Gastrocnemius medialis (tissue), 4 donors: ENCODE measurements at regions not wholly inside any gene's neighbourhood (a gene's known extent, or its start where the extent isn't known, plus 50 kb on each side); places are given as distances from the start of the nearest gene placed in this dataset.
A peak's percentile ranks its signal among the peaks of the same experiment; 100 is the strongest.
"Not testable (repeated sequence)": the region's sequence is repeated elsewhere in the genome, so short reads cannot be mapped to it uniquely, and the experiment has no call there.

Experiments
- ATAC-seq, 2 donors: fragments of 150-250 bp; one replicate each; pipeline ENCODE4 v1.9.1; 2016
- DNase-seq, 2 donors: peaks; one replicate each; pipeline ENCODE4 v3.0.0-alpha.2; 2019
- H3K27ac ChIP-seq, 4 donors: fragments of 200-600 bp; sonication (generic); 1 replicate in 1 of 4; 2 replicates in 3 of 4; pipeline ENCODE4 v1.5.1; 2016 to 2018; ENCODE audit warnings: mild to moderate bottlenecking in 2 of 4, moderate library complexity in 1 of 4
- H3K27me3 ChIP-seq, 3 donors: fragments of 200-600 bp; sonication (generic) in 2 of 3; 1 replicate in 1 of 3; 2 replicates in 2 of 3; pipeline versions ENCODE4 v1.5.1 to v1.6.0; 2016 to 2019; ENCODE audit warnings: mild to moderate bottlenecking in 1 of 3, moderate library complexity in 1 of 3
- H3K36me3 ChIP-seq, 2 donors: fragments of 200-600 bp; sonication (generic) in 1 of 2; one replicate each; pipeline ENCODE4 v1.5.1; 2017 to 2018
- H3K4me1 ChIP-seq, 2 donors: fragments of 200-600 bp; sonication (generic) in 1 of 2; one replicate each; pipeline ENCODE4 v1.5.1; 2016 to 2017; ENCODE audit warnings: mild to moderate bottlenecking in 2 of 2
- H3K4me3 ChIP-seq, 4 donors: fragments of 200-600 bp; sonication (generic) in 3 of 4; 1 replicate in 1 of 4; 2 replicates in 3 of 4; pipeline ENCODE4 v1.5.1; 2016 to 2019; ENCODE audit warnings: mild to moderate bottlenecking in 2 of 4
- H3K9me3 ChIP-seq, 3 donors: fragments of 200-600 bp; sonication (generic) in 2 of 3; 1 replicate in 1 of 3; 2 replicates in 2 of 3; pipeline ENCODE4 v1.5.1; 2016 to 2019
- in situ Hi-C, 4 donors: fragments of 200-750 bp; cut with MboI; loops; one replicate each; pipeline versions ENCODE4 v1.15.0 to v1.8.0; 2017; ENCODE audit warnings: low sequenced_read_pairs in 4 of 4
- intact Hi-C: fragments of 100-400 bp; cut with DNase I; formaldehyde crosslinking; loops from one replicate; pipeline ENCODE4 v1.15.1; 2023; ENCODE audit warnings: low total_unique reads
- TF ChIP-seq, protein P1 (sequence below), 5 experiments: fragments of 450-650 bp in 3 of 5; fragments of 200-600 bp in 2 of 5; sonication (generic) in 2 of 5; IDR thresholded peaks in 4 of 5; conservative IDR thresholded peaks in 1 of 5; 1 replicate in 4 of 5; 2 replicates in 1 of 5; pipeline ENCODE4 v1.5.1; 2016 to 2019; ENCODE audit warnings: antibody characterized with exemption in 5 of 5, mild to moderate bottlenecking in 3 of 5, moderate library complexity in 3 of 5

DNA sequence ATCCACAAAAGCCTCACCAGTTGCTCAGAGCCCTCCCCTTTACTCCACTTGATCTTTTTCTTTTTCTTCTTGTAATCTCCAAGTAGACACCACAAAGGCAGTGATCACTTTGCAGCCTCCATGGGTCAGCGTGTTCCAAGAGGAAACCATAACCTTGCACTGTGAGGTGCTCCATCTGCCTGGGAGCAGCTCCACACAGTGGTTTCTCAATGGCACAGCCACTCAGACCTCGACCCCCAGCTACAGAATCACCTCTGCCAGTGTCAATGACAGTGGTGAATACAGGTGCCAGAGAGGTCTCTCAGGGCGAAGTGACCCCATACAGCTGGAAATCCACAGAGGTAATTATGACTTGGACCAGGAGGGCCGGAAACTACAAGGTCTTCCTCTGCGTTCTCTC lies 95.6 kb downstream of the FAM72B start:
- intact Hi-C loops, H3K27ac ChIP-seq, DNase-seq, H3K27me3 ChIP-seq, H3K36me3 ChIP-seq, H3K4me3 ChIP-seq, in situ Hi-C loops, H3K4me1 ChIP-seq, H3K9me3 ChIP-seq, ATAC-seq: not testable (repeated sequence)

DNA sequence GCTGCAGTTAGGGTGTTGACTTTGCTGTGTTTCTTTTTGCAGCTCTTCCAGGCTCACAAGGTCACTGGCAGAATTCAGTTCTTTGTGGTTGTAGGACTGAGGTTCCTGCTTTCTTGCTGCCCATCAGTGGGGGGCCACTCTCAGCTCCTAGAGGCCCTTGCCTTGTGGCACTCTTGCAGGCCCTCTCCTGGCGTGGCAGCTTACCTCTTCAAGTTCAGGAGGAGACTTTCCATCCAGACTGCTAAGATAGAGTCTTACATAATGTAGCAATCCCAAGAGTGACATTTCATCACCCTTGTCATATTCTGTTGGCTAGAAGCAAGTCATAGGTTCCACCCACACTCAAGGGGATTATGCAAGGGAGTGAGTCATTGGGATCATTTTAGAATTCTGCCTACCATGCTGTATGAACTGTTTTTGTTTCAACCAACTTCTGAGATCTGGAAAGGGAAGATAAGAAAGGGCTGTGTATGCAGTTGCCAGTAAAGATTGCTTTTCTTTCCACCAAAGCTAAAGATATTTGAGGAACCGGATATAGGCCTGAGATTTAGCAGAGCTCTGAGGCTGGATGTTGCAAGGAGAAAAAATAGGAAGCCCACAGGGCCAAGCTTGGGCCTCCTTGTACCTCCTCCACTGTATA lies 91.7 kb downstream of the FAM72B start:
- H3K9me3 ChIP-seq, H3K27me3 ChIP-seq, H3K4me1 ChIP-seq, H3K36me3 ChIP-seq, intact Hi-C loops, H3K4me3 ChIP-seq, in situ Hi-C loops, H3K27ac ChIP-seq: not testable (repeated sequence)
- peak in 1 of 2 donors; percentile 17 for DNase-seq
- ATAC-seq = peak; percentile 74 to 84

DNA sequence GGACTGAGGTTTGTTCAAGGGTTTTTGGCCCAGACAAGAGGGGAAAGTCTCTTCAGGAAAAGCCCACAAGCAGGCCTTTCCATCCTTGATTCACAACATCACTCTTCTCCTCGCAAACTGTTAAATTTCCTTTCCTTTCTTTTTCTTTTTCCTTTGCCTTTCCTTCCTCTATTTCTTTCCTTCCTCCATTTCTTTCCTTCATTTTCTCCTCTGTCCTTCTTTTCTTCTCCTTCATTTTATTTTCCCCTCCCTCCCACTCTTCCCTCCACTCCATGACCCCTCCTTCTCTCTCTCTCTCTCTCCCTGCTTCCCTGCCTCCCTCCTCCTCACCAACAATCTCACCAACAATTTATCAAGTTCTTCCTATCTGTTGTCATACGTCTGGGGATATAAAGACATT lies 89.1 kb downstream of the FAM72B start:
- H3K27me3 ChIP-seq, H3K4me1 ChIP-seq, intact Hi-C loops, H3K36me3 ChIP-seq, DNase-seq, H3K9me3 ChIP-seq, H3K27ac ChIP-seq, H3K4me3 ChIP-seq, ATAC-seq, in situ Hi-C loops: not testable (repeated sequence)

DNA sequence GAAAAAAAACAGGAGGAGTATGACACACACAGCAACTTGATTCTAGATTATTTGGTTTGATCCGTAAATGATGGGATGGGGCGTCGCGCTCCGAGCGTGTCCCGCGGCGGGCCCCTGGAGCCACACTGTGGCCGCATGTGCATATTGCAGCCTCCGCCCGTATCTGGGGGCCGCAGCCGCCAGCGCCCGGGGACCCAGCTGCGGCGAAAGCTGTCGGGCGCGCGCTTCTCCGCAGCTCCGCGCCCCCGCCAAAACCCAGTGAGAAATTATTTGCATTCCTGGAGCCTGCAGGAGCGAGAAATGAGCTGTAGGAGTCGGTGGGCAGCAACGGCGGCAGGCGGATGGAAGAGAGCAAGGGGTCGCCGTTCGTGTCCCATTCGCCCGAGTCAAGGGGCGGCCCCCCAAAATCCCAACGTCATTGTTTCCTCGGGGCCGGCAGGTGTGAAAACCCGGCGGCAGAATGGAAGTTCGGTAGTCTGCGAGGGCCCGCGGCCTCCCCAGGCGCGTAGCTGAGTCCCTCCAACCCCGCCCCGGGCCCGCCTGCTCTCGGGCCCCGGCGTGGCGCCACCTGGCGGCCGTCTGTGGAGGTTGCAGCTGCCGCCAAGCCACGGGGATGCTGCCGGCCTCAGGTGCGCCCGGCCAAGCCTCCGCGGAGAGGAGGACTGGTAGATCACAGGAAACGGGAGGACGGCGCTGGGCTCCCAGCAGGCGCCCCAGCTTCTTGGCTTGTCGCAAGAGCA lies 86.8 kb downstream of the FAM72B start:
- in situ Hi-C loops = not testable (repeated sequence)

DNA sequence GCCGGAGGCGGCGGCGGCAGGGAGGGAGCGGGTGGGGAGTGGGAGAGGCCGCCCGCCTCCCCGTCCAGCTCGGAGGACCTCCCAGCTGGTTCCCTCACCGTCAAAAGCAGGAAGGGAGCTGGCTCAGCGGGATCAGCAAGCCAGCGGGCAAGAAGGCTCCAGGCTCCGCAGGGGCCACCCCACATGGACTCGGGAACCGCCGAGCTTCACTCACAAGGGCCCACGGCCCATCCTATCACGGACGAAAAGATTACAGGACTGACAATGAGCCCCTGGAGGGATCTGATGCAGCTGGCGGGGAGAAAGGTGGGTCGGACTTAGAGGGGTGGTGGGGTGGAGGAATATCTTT lies 86.3 kb downstream of the FAM72B start:
- in situ Hi-C loops, intact Hi-C loops, H3K4me1 ChIP-seq, H3K36me3 ChIP-seq, H3K9me3 ChIP-seq, H3K27me3 ChIP-seq, H3K27ac ChIP-seq, ATAC-seq, DNase-seq: not testable (repeated sequence)
- peak overlapping the region in 3 of 4 donors; percentile 44 to 56 (median 56) for H3K4me3 ChIP-seq

More for the DNA sequence above, 86.8 kb downstream of the FAM72B start:
- TF ChIP-seq, protein P1, sequence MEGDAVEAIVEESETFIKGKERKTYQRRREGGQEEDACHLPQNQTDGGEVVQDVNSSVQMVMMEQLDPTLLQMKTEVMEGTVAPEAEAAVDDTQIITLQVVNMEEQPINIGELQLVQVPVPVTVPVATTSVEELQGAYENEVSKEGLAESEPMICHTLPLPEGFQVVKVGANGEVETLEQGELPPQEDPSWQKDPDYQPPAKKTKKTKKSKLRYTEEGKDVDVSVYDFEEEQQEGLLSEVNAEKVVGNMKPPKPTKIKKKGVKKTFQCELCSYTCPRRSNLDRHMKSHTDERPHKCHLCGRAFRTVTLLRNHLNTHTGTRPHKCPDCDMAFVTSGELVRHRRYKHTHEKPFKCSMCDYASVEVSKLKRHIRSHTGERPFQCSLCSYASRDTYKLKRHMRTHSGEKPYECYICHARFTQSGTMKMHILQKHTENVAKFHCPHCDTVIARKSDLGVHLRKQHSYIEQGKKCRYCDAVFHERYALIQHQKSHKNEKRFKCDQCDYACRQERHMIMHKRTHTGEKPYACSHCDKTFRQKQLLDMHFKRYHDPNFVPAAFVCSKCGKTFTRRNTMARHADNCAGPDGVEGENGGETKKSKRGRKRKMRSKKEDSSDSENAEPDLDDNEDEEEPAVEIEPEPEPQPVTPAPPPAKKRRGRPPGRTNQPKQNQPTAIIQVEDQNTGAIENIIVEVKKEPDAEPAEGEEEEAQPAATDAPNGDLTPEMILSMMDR (IDR thresholded peaks at IDR 0.05 in 4 of 5, conservative IDR thresholded peaks at IDR 0.05 in 1 of 5) = peak; percentile 53 to 85 (median 63)
- H3K36me3 ChIP-seq, H3K4me1 ChIP-seq, intact Hi-C loops, H3K27me3 ChIP-seq, H3K9me3 ChIP-seq: not testable (repeated sequence)
- peak; percentile 89 to 91 for ATAC-seq
- H3K27ac ChIP-seq = peak overlapping the region in 3 of 4 donors; percentile 48 to 66 (median 49)
- peak; percentile 20 to 63 for DNase-seq
- H3K4me3 ChIP-seq = peak overlapping the region; percentile 44 to 56 (median 53)

DNA sequence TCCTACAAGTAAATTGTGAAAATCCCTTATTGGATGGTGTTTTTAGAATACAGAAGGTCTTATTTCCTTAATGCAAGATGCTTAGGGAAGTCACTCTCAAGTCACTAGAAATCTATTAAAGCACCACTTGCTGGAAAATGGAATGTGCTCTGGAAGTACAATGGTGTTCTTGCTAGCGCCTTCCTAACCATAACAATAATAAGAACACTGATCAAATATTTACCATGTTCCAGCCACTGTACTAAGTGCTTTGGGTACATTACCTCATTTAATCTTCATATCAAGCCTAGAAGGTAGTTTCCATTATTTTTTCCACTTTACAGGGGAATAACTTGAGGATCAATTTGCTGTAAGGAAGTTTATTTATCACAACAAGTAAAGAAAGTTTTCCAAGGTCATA lies 75.1 kb downstream of the FAM72B start:
- DNase-seq, H3K27ac ChIP-seq, H3K27me3 ChIP-seq, H3K9me3 ChIP-seq, H3K4me1 ChIP-seq, intact Hi-C loops, H3K4me3 ChIP-seq, in situ Hi-C loops, H3K36me3 ChIP-seq, ATAC-seq: not testable (repeated sequence)

DNA sequence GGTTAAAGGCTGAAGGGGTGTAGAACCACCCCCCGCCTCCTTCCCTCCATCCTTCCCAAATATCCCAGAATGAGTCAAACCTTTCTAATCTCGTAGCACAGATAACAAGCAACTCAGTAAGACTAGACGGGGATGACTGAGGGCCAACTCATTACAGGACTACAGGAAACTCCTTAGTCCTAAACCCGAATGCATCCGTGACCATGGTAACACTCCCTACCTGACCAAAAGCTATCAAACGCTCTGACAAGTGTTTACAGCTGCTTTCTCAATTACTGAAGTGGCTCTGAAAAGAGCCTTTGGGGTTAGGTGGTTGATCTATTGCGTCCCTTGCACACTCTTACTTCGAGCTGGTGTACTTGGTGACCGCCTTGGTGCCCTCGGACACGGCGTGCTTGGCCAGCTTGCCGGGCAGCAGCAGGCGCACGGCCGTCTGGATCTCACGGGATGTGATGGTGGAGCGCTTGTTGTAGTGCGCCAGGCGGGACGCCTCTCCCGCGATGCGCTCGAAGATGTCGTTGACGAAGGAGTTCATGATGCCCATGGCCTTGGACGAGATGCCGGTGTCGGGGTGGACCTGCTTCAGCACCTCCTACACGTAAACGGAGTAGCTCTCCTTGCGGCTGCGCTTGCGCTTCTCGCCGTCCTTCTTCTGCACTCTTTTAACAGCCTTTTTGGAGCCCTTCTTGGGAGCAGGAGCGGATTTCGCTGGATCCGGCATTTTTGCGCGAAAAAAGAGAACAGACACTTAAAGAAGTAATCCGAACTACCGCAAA lies 67.4 kb downstream of the FAM72B start:
- H3K27me3 ChIP-seq, H3K36me3 ChIP-seq, in situ Hi-C loops, DNase-seq, H3K9me3 ChIP-seq, intact Hi-C loops, H3K27ac ChIP-seq, H3K4me1 ChIP-seq: not testable (repeated sequence)
- peak in 1 of 2 donors; percentile 23 for ATAC-seq
- H3K4me3 ChIP-seq = peak overlapping the region; percentile 43 to 50 (median 47)

DNA sequence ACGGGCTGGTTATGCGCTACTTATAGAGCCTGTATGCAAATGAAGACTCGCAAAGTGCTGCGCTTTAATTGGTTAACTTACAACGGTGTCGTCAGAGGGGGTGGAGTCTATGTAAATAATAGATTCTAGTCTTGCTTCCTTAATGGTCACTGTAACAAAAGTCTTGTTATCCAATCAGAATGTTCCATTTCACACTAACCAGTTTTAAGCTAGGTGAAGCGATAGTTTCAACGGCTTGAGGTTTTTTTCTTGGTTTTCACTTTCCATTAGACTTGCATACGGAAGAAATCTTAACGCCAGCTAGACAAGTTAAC lies 66.9 kb downstream of the FAM72B start:
- intact Hi-C loops, H3K27me3 ChIP-seq, H3K9me3 ChIP-seq, in situ Hi-C loops, H3K27ac ChIP-seq, H3K4me1 ChIP-seq, DNase-seq, H3K36me3 ChIP-seq: not testable (repeated sequence)
- H3K4me3 ChIP-seq = peak overlapping the region; percentile 43 to 50 (median 47)
- peak; percentile 98 to 99 for ATAC-seq

DNA sequence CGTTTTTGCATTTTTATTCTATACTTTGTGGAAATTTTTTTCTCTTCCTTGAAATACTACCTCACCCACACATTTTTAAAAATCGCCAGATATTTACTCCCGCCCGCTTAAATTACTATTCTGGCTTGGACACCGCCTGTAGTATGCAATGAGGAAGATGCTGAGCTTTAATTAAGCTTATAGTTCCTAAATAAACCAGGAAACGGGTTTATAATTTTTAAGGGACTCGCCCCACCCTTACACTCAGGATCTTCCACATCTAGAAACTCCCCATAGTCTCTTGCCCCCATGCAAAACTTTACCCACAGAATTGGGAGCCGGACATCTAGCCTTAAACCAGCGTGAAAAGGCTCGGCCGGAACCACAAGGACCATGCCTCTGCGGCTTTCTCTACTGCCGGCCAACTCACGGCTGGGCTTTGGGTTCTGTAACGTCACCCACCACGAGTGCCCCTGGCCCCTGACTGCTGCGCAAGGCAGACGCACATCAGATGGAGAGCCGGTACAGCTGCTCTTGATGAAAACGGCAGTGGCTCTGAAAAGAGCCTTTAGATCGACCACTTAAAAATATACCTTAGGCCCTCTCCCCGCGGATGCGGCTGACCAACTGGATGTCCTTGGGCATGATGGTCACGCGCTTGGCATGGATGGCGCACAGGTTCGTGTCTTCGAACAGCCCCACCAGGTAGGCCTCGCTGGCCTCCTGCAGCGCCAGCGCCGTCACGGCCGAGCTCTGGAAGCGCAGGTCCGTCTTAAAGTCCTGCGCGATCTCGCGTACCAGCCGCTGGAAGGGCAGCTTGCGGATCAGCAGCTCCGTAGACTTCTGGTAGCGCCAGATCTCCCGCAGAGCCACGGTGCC lies 66.3 kb downstream of the FAM72B start:
- Histone ChIP-seq H3K27ac (peak overlapping the region in 1 of 4 donors; percentile 34), H3K4me3 (peak overlapping the region; percentile 40 to 50 (median 43))
- H3K9me3 ChIP-seq, in situ Hi-C loops, DNase-seq, H3K27me3 ChIP-seq, H3K4me1 ChIP-seq, H3K36me3 ChIP-seq, intact Hi-C loops: not testable (repeated sequence)
- ATAC-seq = peak; percentile 18 to 45
